Spleen (tissue), 7 donors: ENCODE measurements at regions not wholly inside any gene's neighbourhood (a gene's known extent, or its start where the extent isn't known, plus 50 kb on each side); places are given as distances from the start of the nearest gene placed in this dataset.

Experiments
- CTCF ChIP-seq, 11 experiments: fragments of 200-600 bp in 7 of 11; fragments of 450-650 bp in 4 of 11; sonication (generic) in 4 of 11; IDR thresholded peaks in 8 of 11; conservative IDR thresholded peaks in 3 of 11; 1 replicate in 7 of 11; 2 replicates in 4 of 11; pipeline versions ENCODE4 v1.4.0 to v1.8.0; 2016 to 2021; ENCODE audit warnings: antibody characterized with exemption in 11 of 11, inconsistent platforms in 4 of 11, mild to moderate bottlenecking in 1 of 11
- POLR2A ChIP-seq, 3 donors: fragments of 450-650 bp; IDR thresholded peaks; one replicate each; pipeline ENCODE4 v1.5.1; 2017; ENCODE audit warnings: antibody characterized with exemption in 3 of 3, mild to moderate bottlenecking in 1 of 3
- POLR2AphosphoS5 ChIP-seq, 3 donors: sonication (generic); formaldehyde crosslinking; IDR thresholded peaks; one replicate each; pipeline ENCODE4 v1.5.1; 2017; ENCODE audit warnings: antibody characterized with exemption in 3 of 3
- donor health status: DM: no; HTN: no; CAD: no; lungs with moderate emphysema.
- donor health status: DM: no; HTN: no; CAD: no.
- donor health status: DM: no; HTN: no; CAD: no.

- TF ChIP-seq POLR2AphosphoS5 (IDR thresholded peaks at IDR 0.05): no peak
- no peak for TF ChIP-seq CTCF (IDR thresholded peaks at IDR 0.05 in 8 of 11, conservative IDR thresholded peaks at IDR 0.05 in 3 of 11)
- TF ChIP-seq POLR2A (IDR thresholded peaks at IDR 0.05): no peak
These were observed 81.0 kb downstream of the NOG start for GRCh38 chr17:56674401-56674925.
